HG02884 (cell line): ENCODE measurements at regions not wholly inside any gene's neighbourhood (a gene's known extent, or its start where the extent isn't known, plus 50 kb on each side); places are given as distances from the start of the nearest gene placed in this dataset.
A peak's percentile ranks its signal among the peaks of the same experiment; 100 is the strongest.

Experiments used
- ATAC-seq: cut with Tn5 transposase; IDR thresholded peaks from one replicate; pipeline ENCODE4 v1.9.1; 2021; ENCODE audit warnings: mild to moderate bottlenecking, moderate library complexity; ENCODE audit not compliant: unreplicated experiment

DNA sequence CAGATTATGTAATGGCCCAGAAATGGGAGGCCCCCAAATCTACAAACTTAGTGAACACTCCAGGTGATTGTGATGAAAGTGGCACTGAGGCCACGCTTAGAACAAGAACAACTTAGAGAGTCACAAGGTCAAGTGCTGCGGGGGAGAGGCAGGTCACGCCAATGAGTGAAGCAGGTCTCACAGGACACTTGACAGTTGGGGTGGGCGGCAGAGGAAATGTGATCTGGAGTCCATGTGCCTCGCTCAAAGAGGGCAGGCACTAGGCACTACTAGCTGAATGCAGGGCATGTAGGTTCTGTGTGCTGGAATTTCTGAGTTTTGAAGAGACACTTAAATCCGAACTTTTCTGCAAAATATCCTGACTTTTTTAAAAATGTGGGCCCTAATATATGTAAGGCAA lies 193.2 kb upstream of the RORB start:
- no peak for ATAC-seq

- no peak for ATAC-seq
These were observed 192.5 kb upstream of the RORB start for GRCh38 chr9:74304598-74304997.

- no peak for ATAC-seq
These were observed 187.5 kb upstream of the RORB start for GRCh38 chr9:74309654-74310053.

GRCh38 chr9:74317235-74317634 lies 179.9 kb upstream of the RORB start:
- no peak for ATAC-seq

- ATAC-seq, result no peak
These were observed 175.7 kb upstream of the RORB start for GRCh38 chr9:74321396-74321795.

DNA sequence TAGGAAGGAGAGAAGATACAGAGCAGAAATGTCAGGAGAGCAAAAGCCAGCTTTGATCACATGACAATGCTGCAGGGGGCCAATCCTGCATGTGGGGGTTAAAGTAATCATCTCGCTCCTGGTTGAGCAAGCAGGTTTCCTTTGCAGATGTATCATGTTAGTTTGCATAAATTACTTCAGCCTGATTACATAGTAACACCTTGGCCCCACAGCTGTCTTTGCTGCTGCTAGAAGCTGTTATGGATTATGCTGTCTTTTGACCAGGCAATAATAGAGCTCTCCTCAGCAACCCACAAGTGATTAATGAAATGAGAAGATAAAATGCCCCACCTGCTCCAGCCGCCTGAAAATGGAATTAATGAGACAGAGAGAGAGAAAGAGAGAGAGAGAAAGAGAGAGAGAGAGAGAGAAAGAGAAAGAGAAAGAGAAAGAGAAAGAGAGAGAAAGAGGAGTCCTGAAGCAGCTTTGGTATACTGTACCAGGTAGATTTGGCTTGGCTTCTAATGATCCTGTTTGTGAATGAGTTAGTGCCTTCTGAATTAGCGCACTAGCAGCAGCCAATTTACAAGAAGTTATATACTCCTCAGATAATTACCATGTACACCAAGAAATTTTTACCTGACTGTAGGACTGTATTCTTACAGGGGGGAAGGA lies 174.3 kb upstream of the RORB start:
- ATAC-seq, result no peak

DNA sequence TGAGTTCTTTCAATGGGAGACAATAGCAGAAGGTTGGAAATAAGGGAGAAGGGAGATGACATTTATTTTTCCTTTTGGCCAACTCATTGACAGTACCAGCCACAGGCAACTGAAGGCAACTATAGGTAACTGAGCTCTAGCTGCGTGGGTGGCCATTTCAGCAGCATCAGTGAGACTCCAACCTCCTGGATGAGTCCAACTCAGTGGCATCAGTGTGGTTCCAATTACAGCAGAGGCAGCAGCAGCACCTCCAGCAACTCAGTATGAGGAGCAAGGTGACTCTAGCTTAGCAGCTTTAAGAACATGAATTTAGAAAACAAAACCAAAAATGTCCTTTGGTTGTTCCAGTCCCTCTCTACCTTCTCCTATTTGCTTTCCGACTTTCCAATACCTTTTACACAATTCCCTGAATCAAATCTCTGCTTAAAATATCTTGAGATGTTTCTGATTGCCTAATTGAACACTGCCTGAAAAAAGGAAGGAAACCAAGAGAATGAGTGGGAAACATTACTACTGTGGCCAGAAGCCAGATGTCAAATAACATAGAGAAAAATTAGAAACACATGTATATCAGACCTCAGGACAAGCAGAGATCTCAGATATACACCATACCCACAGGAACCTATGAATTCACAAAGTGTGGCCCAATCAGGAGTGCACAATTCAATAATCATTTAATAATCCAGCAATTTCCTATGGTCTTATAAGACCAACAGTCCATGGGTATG lies 166.5 kb upstream of the RORB start:
- no peak for ATAC-seq

- ATAC-seq, result no peak
These were observed 165.5 kb upstream of the RORB start for GRCh38 chr9:74331607-74332006.

DNA sequence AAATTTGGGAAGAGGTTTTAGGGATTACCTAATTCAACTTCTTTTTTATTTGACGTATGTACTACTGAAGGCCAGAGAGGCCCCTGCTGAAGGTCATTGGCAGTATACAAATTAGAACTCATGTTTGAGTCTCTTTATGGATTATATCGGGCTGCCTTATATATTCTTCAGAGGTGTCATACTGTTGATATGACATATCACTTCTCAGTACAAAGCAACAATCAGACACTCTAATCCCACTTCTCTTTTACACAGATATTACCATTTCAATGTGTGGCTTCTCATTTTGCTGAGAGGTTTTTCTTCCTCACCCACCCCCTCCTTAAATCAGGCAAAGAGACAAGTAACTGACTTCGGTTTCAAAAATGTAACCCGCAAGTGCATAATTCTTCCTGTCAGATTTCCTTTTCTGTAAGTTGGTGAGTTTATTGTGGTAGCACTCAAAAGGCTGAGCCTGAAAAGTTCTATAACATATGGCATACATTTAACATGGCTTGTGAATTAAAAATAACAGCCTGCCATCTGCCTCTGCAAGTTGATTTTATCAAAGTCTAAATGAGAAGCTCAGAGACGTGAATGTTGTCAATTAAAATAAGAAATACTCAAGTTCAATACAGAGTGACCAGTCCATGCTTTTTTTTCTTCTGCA lies 163.6 kb upstream of the RORB start:
- ATAC-seq, result no peak

GRCh38 chr9:74334271-74334670 lies 162.9 kb upstream of the RORB start:
- no peak for ATAC-seq

DNA sequence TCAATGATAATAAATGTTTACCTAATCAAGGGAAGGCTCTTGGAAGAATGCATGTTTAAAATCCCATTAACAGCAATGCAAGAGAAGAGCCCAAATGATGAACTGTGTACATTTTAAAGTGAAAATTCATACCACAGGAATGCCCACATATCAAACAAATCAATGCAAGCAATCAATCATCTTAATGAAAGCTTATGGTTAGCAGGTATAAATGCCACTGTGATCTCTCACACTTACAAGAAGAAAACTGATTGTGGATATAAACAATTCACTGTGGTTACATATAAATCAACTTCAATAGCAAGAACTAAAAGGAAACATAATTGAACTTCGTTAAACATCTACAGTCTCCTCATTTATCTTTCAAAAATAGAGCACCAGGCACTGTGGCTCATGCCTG lies 161.0 kb upstream of the RORB start:
- ATAC-seq, result no peak

- ATAC-seq, result no peak
These were observed 148.4 kb upstream of the RORB start for GRCh38 chr9:74348777-74349176.

GRCh38 chr9:74355107-74355506 lies 142.0 kb upstream of the RORB start:
- no peak for ATAC-seq

DNA sequence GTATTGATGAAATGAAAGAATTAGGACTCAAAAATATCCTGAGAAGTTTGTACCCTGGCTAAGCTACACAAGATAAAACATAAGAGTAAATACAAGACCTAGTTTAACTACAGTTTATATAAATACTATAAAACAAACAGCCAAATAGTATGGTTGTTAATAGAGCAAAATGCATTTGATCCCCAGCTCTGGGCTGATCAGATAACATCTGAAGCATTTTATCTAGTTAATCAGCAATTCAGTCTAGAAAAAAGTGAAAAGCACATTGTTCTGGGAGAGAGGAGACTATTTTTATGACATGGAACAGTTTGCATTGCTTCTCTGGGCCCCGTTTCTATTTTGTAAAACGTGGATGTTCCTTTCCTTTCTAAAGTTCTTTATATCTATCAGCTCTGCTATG lies 139.6 kb upstream of the RORB start:
- no peak for ATAC-seq

- no peak for ATAC-seq
These were observed 138.2 kb upstream of the RORB start for GRCh38 chr9:74358959-74359358.

DNA sequence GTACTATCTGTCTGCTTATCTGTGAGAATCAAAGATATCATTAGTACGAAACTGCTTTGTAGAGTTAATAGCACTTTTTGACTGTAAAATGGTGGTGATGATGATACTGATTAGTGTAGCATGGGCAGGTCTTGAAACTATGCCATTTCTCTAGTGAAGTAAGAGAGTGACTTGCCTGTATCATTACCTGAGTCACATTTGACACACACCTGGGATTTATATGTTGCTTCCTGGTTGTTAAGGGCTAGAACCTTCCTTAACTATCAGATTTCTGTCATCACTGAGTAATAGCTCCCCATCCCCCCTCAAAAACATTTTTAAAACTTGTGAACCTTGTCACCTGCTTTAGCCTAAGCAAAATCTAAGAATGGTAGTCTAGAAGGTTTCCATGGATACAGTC lies 135.6 kb upstream of the RORB start:
- ATAC-seq, result no peak

DNA sequence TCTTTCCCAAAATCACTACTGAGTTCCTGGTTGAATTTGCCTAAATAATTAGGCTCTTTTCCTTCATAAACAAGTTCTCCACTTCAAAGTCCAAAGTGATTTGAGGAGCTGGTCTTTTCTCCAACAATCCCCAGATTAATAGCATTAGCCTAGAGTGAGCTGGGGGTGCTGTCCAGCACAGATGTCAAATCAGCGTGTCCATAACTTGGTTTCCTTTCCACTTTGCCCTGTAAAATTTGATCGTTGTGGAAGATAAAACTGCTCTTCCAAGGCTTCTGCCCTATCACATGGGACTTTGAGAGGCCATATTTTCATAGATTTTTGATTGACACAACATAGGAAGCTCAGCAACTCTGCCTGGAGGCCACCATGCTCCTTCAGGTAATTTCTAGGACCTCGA lies 134.7 kb upstream of the RORB start:
- ATAC-seq, result no peak

DNA sequence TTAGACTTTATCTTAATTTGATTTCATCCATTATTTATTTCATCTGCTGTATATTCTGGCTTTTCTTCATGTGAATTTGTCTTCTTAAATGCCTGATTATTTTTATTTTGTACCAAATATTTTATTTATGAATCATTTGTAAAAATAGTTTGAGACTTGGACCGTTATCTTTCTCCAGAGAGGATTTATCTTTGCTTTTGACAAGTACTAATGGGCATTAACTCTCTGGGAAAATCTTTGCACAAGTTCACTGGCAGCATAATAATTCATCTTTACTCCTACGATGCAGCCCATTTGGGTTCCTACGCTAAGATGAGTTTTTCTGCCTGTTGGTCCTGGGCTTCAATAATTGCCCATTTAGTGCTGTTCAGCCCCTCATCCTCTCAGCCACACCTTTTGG lies 131.0 kb upstream of the RORB start:
- ATAC-seq, result no peak

- ATAC-seq, result no peak
These were observed 127.3 kb upstream of the RORB start for GRCh38 chr9:74369844-74370243.

GRCh38 chr9:74373348-74373747 lies 123.8 kb upstream of the RORB start:
- ATAC-seq, result no peak

DNA sequence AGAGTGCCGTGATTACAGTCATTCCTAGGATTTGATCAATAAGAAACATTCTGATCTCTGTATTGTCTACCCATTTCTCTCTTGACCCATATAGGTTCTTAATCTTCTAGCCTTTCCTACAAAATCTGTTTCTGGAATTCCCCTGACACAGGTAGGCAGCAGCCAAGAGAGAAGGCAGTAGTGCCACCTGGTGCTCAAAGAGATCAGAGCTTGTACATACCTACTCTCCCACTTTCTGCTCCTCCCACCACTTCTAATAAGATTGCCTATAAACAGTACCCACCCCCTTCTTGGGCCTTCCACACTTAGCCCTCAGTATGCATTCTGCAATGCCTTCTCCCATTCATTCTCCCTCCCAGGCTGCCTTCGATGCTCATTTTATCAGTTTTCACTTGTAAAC lies 117.4 kb upstream of the RORB start:
- ATAC-seq, result peak; percentile 56

- no peak for ATAC-seq
These were observed 105.3 kb upstream of the RORB start for GRCh38 chr9:74391816-74392215.
